ENCODE measurements at regions not wholly inside any gene's neighbourhood (a gene's known extent, or its start where the extent isn't known, plus 50 kb on each side); places are given as distances from the start of the nearest gene placed in this dataset.
"Not testable (repeated sequence)": the region's sequence is repeated elsewhere in the genome, so short reads cannot be mapped to it uniquely, and the experiment has no call there.

GRCh38 chr5:109630093-109630492 lies 59.6 kb upstream of the MAN2A1 start:
- peak; percentile 37 for DNase-seq (ENCODE audit: low read depth)
- no peak overlapping the region for H3K4me3 ChIP-seq (ENCODE audit: low read depth, low read length)

DNA sequence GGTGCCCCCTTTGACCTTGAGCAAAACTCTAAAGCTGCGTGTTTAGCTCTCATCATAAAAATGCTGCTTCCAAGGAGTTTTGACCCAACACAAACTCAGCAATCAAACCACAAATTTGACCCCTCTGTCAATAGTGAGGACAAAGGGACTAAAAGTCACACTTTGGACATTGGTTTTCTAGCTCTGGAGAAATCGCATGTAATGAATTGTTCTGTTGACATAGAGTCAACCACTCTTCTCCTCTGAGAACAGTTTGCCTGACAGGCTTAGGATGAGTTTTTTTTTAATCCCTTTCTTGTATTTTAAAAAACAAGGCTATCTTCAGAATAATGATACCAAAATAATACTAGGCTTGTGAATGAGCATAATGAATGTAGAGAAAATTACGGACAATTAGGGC lies 61.1 kb upstream of the MAN2A1 start:
- H3K4me3 ChIP-seq (ENCODE audit: low read depth, low read length), result no peak overlapping the region

DNA sequence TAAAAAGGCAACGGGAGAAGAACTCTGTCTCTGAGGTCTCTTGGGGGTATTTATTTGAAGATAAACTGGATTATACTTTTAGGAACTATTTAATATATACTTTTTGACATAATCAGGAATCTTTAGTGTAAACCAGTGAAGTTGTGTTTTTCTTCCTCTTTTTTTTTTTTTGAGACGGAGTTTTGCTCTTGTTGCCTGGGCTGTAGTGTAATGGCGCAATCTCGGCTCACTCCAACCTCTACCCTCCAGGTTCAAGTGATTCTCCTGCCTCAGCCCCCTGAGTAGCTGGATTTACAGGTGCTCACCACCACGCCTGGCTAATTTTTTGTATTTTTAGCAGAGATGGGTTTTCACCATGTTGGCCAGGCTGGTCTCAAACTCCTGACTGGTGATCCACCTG lies 68.5 kb upstream of the MAN2A1 start:
- DNase-seq (ENCODE audit: low read depth); H3K4me3 ChIP-seq (ENCODE audit: low read depth, low read length): not testable (repeated sequence)

More for the DNA sequence above, 61.1 kb upstream of the MAN2A1 start:
- DNase-seq (ENCODE audit: low read depth), result no peak

DNA sequence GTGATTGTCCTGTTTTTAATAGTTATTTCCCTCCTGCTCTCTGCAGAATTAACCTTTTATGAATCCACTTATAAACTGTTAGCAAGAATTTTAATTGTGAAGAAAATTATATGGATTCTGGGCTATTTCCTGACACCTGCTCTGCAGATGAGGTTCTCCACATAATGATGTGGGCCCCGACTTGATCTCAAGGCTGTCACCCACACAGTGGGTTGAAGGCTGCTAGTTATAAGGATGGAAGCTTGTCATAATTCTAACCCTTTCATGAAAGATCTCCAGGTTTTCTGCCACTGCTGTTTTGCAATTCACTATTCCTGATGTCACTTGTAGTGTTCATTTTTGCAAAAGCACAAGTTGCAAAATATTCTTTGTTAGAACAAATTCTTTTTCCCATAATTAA lies 69.1 kb upstream of the MAN2A1 start:
- H3K4me3 ChIP-seq (ENCODE audit: low read depth, low read length), result no peak overlapping the region
- no peak for DNase-seq (ENCODE audit: low read depth)

DNA sequence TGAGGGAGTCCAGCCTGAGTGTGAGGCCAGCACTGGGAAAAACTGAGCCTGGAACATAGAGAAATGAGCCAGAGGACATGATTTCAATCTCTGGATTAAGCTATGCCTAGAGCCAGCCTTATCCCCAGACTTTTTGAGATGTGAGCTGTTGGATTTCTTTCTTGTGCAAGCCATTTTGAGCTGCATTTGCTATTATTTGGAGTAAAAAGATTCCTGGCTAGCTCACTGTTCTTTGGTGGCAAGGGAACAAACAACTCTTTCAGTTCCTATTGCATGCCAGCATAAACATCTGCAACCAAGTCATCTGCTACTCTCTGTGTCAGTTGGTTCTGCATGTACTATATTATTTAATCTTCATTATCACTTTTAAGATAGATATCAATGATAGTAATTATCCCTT lies 70.1 kb upstream of the MAN2A1 start:
- no peak overlapping the region for H3K4me3 ChIP-seq (ENCODE audit: low read depth, low read length)
- DNase-seq (ENCODE audit: low read depth), result no peak

DNA sequence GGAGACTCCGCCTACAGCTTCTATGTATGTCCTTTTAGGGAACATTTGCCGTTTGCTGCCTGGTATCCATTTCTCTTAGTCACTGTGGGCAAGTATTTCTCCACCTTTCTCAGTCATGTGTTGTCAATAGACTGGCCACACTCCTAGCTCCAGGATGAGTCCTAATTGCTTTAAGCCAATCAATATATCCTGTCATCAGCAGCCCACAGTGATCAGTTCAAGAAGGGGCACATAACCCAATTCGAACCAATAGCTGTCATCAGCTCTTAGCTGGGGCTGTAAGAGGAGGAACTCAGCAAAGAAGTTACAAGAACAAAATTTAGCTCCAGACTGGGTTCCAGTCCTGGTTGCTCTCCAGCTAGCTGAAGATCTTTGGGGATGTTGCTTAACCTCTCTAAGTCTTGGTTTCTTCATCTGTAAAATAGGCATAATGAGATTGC lies 70.7 kb upstream of the MAN2A1 start:
- no peak overlapping the region for H3K4me3 ChIP-seq (ENCODE audit: low read depth, low read length)
- no peak for DNase-seq (ENCODE audit: low read depth)

- DNase-seq (ENCODE audit: low read depth), result no peak
Observed at GRCh38 chr5:109614981-109615380, 74.7 kb upstream of the MAN2A1 start.

DNA sequence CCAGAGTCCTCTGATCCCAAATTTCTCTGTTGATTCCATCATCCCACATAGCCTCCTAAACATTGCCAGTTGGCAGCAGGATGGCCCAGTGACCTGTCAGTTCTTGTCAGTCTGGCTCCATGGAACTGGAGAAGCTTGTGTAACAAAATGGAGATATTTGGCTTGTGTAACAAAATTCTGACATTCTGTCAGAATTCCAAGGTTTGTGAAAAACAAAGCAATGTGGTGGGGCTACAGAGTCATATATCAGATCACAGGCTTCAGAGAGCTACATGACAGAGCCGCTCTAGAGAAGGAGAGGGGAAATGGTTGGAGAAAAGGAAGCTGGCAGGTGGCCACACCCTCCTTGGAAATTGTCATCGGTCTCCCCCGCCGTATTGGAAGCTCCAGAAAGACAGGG lies 75.4 kb upstream of the MAN2A1 start:
- DNase-seq (ENCODE audit: low read depth), result no peak
- no peak overlapping the region for H3K4me3 ChIP-seq (ENCODE audit: low read depth, low read length)

More at GRCh38 chr5:109614981-109615380, 74.7 kb upstream of the MAN2A1 start:
- H3K4me3 ChIP-seq (ENCODE audit: low read depth, low read length), result no peak overlapping the region

- no peak for DNase-seq (ENCODE audit: low read depth)
- H3K4me3 ChIP-seq (ENCODE audit: low read depth, low read length), result no peak overlapping the region
Observed at GRCh38 chr5:109612278-109612905, 77.3 kb upstream of the MAN2A1 start.

DNA sequence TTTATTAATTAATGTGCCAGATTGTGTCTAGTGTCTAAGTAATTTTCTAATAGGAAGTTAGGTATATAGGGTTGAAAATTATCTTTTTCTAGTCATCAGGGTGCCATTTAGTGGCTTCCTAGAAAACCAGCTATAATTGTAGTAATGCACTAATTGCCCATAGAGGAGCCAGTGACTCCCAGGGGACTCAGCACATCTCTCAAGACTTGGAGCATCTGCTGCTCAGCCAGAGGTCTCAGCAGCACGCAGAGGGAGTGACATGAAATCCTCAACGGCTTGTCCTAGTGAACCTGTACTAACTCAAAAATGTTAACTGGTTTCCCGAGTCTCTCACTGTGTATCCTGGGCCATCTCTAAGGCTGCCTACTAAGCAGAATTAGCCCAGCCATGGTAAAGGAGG lies 78.2 kb upstream of the MAN2A1 start:
- H3K4me3 ChIP-seq (ENCODE audit: low read depth, low read length), result no peak overlapping the region
- DNase-seq (ENCODE audit: low read depth), result no peak

DNA sequence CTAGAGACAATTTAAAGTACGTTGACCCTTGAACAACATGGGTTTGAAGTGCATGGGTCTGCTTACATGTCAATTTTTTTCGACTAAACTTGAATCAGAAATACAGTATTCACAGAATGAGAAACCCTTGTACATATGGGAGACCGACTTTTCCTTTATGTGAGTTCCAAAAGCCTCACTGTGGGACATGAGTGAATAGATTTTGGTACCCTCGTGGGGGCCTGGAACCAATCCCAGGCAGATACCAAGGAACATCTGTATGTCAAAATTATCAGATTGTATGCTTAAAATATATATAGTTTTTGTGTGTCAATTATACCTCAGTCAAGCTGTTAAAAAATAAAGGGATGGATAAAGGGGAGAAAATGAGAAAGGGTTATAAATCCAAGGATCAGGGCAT lies 78.7 kb upstream of the MAN2A1 start:
- no peak for DNase-seq (ENCODE audit: low read depth)
- H3K4me3 ChIP-seq (ENCODE audit: low read depth, low read length), result no peak overlapping the region

DNA sequence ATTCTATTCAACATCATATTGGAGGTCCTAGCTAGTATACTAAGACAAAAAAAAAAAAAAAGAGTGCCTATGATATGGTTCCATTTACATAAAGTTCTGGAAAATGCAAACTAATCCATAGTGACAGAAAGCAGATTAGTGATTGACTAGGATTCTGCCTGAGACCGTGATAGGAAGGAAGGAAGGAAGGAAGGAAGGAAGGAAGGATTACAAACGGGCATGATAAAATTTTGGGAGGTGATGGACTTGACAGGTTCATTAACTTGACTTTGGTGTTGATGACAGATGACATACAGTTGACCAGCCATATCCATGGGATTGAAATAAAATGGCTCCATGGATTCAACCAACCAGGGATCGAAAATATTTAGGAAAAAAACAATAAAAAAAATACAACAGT lies 79.1 kb upstream of the MAN2A1 start:
- DNase-seq (ENCODE audit: low read depth), result no peak
- no peak overlapping the region for H3K4me3 ChIP-seq (ENCODE audit: low read depth, low read length)

GRCh38 chr5:109605207-109605730 lies 84.5 kb upstream of the MAN2A1 start:
- no peak overlapping the region for H3K4me3 ChIP-seq (ENCODE audit: low read depth, low read length)
- DNase-seq (ENCODE audit: low read depth), result no peak

GRCh38 chr5:109604758-109605157 lies 85.0 kb upstream of the MAN2A1 start:
- DNase-seq (ENCODE audit: low read depth), result no peak
- H3K4me3 ChIP-seq (ENCODE audit: low read depth, low read length), result no peak overlapping the region

- no peak overlapping the region for H3K4me3 ChIP-seq (ENCODE audit: low read depth, low read length)
- DNase-seq (ENCODE audit: low read depth), result no peak
Observed at GRCh38 chr5:109601736-109602135, 88.0 kb upstream of the MAN2A1 start.

- no peak for DNase-seq (ENCODE audit: low read depth)
- no peak overlapping the region for H3K4me3 ChIP-seq (ENCODE audit: low read depth, low read length)
Observed at GRCh38 chr5:109597893-109598292, 91.8 kb upstream of the MAN2A1 start.

DNA sequence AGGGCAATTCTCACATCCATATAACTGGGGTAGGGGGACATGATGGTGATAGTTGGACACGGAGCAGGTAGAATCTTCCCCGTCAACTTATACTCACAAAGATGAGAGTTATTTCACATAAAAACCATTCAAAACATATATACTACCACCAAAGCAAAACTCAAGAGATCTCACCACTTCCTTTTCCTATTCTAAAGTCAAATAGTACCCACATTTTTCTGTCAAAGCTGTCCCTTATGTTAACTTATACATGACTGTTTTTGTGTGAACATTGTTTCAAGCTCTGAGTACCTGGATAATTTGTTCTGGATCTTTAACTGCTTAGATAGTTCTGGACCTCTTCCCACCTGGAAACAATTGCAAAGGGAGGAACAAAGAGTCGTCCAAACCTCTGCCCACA lies 95.5 kb upstream of the MAN2A1 start:
- no peak overlapping the region for H3K4me3 ChIP-seq (ENCODE audit: low read depth, low read length)
- DNase-seq (ENCODE audit: low read depth), result no peak

GRCh38 chr5:109590799-109591198 lies 98.9 kb upstream of the MAN2A1 start:
- no peak overlapping the region for H3K4me3 ChIP-seq (ENCODE audit: low read depth, low read length)
- DNase-seq (ENCODE audit: low read depth), result no peak

DNA sequence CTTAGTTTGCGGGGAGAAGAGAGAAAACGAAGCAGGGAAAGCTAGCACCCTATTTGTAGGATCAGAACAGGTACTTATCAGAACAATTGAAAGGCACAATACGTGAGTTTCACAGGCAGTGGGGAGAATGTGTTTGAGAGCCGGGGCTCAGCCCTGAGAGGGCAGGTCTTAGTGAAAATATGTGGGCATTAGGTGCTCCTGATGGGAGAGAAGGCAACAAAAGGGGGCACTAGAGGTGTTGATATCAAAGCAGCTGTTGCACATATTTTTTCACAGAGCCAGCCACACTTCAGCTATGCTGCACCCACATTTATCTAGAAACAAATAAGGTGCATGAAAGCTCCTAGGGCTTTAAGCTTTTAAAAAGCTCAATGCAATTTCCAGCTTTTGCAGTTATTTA lies 99.7 kb upstream of the MAN2A1 start:
- no peak overlapping the region for H3K4me3 ChIP-seq (ENCODE audit: low read depth, low read length)
- no peak for DNase-seq (ENCODE audit: low read depth)

DNA sequence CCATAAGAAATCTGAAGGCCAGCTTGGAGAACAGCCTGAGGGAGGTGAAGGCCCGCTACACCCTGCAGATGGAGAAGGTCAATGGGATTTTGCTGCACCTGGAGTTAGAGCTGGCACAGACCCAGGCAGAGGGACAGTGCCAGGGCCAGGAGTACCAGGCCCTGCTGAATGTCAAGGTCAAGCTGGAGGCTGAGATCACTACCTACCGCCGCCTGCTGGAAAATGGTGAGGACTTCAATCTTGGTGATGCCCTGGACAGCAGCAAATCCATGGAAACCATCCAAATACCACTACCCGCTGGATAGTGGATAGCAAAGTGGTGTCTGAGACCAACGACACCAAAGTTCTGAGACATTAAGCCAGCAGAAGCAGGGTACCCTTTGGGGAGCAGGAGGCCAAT lies 100.5 kb upstream of the MAN2A1 start:
- DNase-seq (ENCODE audit: low read depth), result no peak
- H3K4me3 ChIP-seq (ENCODE audit: low read depth, low read length), result no peak overlapping the region

GRCh38 chr5:109588281-109589035 lies 101.3 kb upstream of the MAN2A1 start:
- no peak for DNase-seq (ENCODE audit: low read depth)
- H3K4me3 ChIP-seq (ENCODE audit: low read depth, low read length), result no peak overlapping the region

Data from skeletal muscle cell (primary cell).